Activated naive CD4-positive, alpha-beta T cell (primary cell): ENCODE measurements at regions not wholly inside any gene's neighbourhood (a gene's known extent, or its start where the extent isn't known, plus 50 kb on each side); places are given as distances from the start of the nearest gene placed in this dataset.
"Not testable (repeated sequence)": the region's sequence is repeated elsewhere in the genome, so short reads cannot be mapped to it uniquely, and the experiment has no call there.

Experiments
- DNase-seq, 4 experiments: peaks; one replicate each; lab custom pipeline; 2025; lab: John Stamatoyannopoulos, UW

GRCh38 chr3:21020043-21020442, 731.0 kb downstream of the ZNF385D start:
- DNase-seq, result no peak

- no peak for DNase-seq
Observed at GRCh38 chr3:21017115-21017852, 733.7 kb downstream of the ZNF385D start.

- no peak for DNase-seq
Observed at GRCh38 chr3:21013566-21013965, 737.4 kb downstream of the ZNF385D start.

- no peak for DNase-seq
Observed at GRCh38 chr3:20999661-21000060, 751.3 kb downstream of the ZNF385D start.

- DNase-seq, result no peak
Observed at GRCh38 chr3:20997183-20997582, 753.8 kb downstream of the ZNF385D start.

- no peak for DNase-seq
Observed at GRCh38 chr3:20990896-20991295, 760.1 kb downstream of the ZNF385D start.

- not testable (repeated sequence) for DNase-seq
Observed at GRCh38 chr3:20989653-20990052, 761.4 kb downstream of the ZNF385D start.

- DNase-seq, result no peak
Observed at GRCh38 chr3:20984594-20985205, 766.3 kb downstream of the ZNF385D start.

GRCh38 chr3:20975188-20975651, 775.8 kb downstream of the ZNF385D start:
- DNase-seq, result no peak

- DNase-seq, result no peak
Observed at GRCh38 chr3:20974396-20974795, 776.6 kb downstream of the ZNF385D start.

- not testable (repeated sequence) for DNase-seq
Observed at GRCh38 chr3:20970807-20971206, 780.2 kb downstream of the ZNF385D start.

GRCh38 chr3:20967485-20967884, 781.5 kb upstream of the SGO1 start:
- not testable (repeated sequence) for DNase-seq

- no peak for DNase-seq
Observed at GRCh38 chr3:20958161-20958560, 772.2 kb upstream of the SGO1 start.

GRCh38 chr3:20945892-20946291, 759.9 kb upstream of the SGO1 start:
- DNase-seq, result no peak

- no peak for DNase-seq
Observed at GRCh38 chr3:20935791-20936190, 749.8 kb upstream of the SGO1 start.

GRCh38 chr3:20931834-20932233, 745.8 kb upstream of the SGO1 start:
- no peak for DNase-seq

GRCh38 chr3:20930034-20930433, 744.0 kb upstream of the SGO1 start:
- no peak for DNase-seq

- no peak for DNase-seq
Observed at GRCh38 chr3:20924646-20925385, 738.8 kb upstream of the SGO1 start.

GRCh38 chr3:20921112-20921511, 735.1 kb upstream of the SGO1 start:
- DNase-seq, result not testable (repeated sequence)

GRCh38 chr3:20916951-20917606, 731.1 kb upstream of the SGO1 start:
- DNase-seq, result no peak

GRCh38 chr3:20914310-20914709, 728.3 kb upstream of the SGO1 start:
- DNase-seq, result no peak

- DNase-seq, result no peak
Observed at GRCh38 chr3:20912406-20912805, 726.4 kb upstream of the SGO1 start.
